Panc1 (cell line): ENCODE measurements at regions not wholly inside any gene's neighbourhood (a gene's known extent, or its start where the extent isn't known, plus 50 kb on each side); places are given as distances from the start of the nearest gene placed in this dataset.

Experiments used
- ATAC-seq: fragments of 200-7000 bp; cut with Tn5 transposase; 2 replicates; pipeline ENCODE4 v1.9.1; 2020; ENCODE audit warnings: mild to moderate bottlenecking, moderate library complexity
- BruUV-seq: library from RNA; stranded (reverse); fragments of 400-500 nt; replicated peaks from 2 replicates; lab custom pipeline; 2021; lab: Mats Ljungman, UMichigan
- CTCF ChIA-PET: fragments of 300-600 bp; sonication (Branson Sonifier 250); formaldehyde crosslinking; loops from one replicate; lab custom pipeline; 2022; ENCODE audit warnings: antibody characterized with exemption; lab: Charles Lee
- POLR2A ChIA-PET: fragments of 300-600 bp; sonication (Branson Sonifier 250); formaldehyde crosslinking; loops from one replicate; lab custom pipeline; 2022; ENCODE audit warnings: antibody characterized with exemption; lab: Charles Lee
- DNase-seq: peaks from one replicate; pipeline ENCODE4 v3.0.0-alpha.2; 2010; ENCODE audit warnings: low read depth, low spot score
- H3K27ac ChIP-seq: 2 replicates; pipeline ENCODE4 v1.5.1; 2011; ENCODE audit warnings: mild to moderate bottlenecking, low read length, inconsistent platforms
- H3K27me3 ChIP-seq: fragments of 200-500 bp; sonication (Bioruptor generic); 2 replicates; pipeline ENCODE4 v1.6.0; 2014; ENCODE audit warnings: low read length, inconsistent platforms; ENCODE audit not compliant: control insufficient read depth, insufficient read depth
- H3K36me3 ChIP-seq: fragments of 200-500 bp; sonication (Bioruptor generic); 2 replicates; pipeline ENCODE4 v1.5.1; 2014; ENCODE audit warnings: inconsistent platforms, mild to moderate bottlenecking, low read length, moderate library complexity; ENCODE audit not compliant: control insufficient read depth, insufficient read depth
- H3K4me1 ChIP-seq: 2 replicates; pipeline ENCODE4 v1.5.1; 2011; ENCODE audit warnings: inconsistent platforms, mild to moderate bottlenecking, low read length, moderate library complexity; ENCODE audit not compliant: control insufficient read depth, insufficient read depth
- H3K4me3 ChIP-seq, 2 experiments: 2 replicates each; pipeline ENCODE4 v1.5.1; 2011 to 2012; ENCODE audit warnings: low read depth in 2 of 2, low read length in 2 of 2, mild to moderate bottlenecking in 2 of 2, inconsistent platforms in 1 of 2, moderate library complexity in 1 of 2
- H3K9me3 ChIP-seq: fragments of 200-500 bp; sonication (Bioruptor generic); 2 replicates; pipeline ENCODE4 v1.5.1; 2014; ENCODE audit warnings: low read depth, mild to moderate bottlenecking, inconsistent platforms, low read length, moderate library complexity; ENCODE audit not compliant: control insufficient read depth, insufficient read depth
- POLR2AphosphoS5 ChIP-seq: IDR thresholded peaks from 2 replicates; pipeline ENCODE4 v1.6.1; 2012; ENCODE audit warnings: mild to moderate bottlenecking, low read depth, low read length, moderate library complexity
- SIN3A ChIP-seq: IDR thresholded peaks from 2 replicates; pipeline ENCODE4 v1.6.1; 2012; ENCODE audit warnings: low read depth, mild to moderate bottlenecking, low read length, moderate library complexity, borderline replicate concordance; ENCODE audit not compliant: insufficient read depth
- TCF7L2 ChIP-seq: IDR thresholded peaks from 2 replicates; pipeline ENCODE4 v1.6.1; 2011; ENCODE audit warnings: mild to moderate bottlenecking, low read depth, low read length, inconsistent platforms
- in situ Hi-C: cut with HindIII; loops from 2 replicates; pipeline ENCODE4 v1.10.0; 2016; ENCODE audit warnings: low sequenced_read_pairs, low pct_unique_long_range_greater_than_20kb
- intact Hi-C: fragments of 100-400 bp; cut with micrococcal nuclease; formaldehyde crosslinking; loops from one replicate; pipeline ENCODE4 v1.10.0; 2022; ENCODE audit not compliant: unreplicated experiment
- TF ChIP-seq, protein P1 (sequence below): fragments of 450-650 bp; IDR thresholded peaks from 2 replicates; pipeline ENCODE4 v1.5.1; 2017; ENCODE audit warnings: mild to moderate bottlenecking
- TF ChIP-seq, protein P2 (sequence below), 2 experiments: IDR thresholded peaks; 2 replicates each; pipeline ENCODE4 v1.6.1; 2011 to 2012; ENCODE audit warnings: low read depth in 2 of 2, control low read depth in 1 of 2, low read length in 1 of 2, mild to moderate bottlenecking in 1 of 2, moderate library complexity in 1 of 2; ENCODE audit not compliant: insufficient read depth in 1 of 2

DNA sequence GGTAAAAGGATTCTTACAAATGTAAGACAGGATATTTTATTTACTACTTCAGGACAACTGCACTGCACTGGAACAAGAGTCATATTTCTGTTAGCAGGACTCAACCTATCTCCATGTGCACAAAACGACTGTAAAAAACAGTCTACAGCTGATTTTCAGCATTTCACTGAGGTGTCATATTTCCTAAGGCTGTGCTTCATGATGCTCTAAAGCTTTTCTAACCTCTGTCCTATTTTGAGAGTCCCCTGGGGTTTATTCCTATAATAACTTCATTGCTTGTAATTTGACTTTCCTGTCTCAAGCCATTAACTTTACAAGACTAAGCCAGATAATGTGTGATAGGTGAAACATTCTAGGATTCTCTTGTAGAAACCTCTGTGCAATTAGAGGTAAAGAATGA, 472.3 kb downstream of the HINT1 start:
- POLR2A ChIA-PET, result no interaction called here
- Histone ChIP-seq H3K4me3 (no peak overlapping the region), H3K36me3 (no peaks in the 10 kb centered on the region), H3K9me3 (no peaks in the 10 kb centered on the region), H3K27ac (no peak overlapping the region), H3K27me3 (0 out of 2 replicates have a peak, but pooled peaks cover 2% of the 10 kb centered on the region), H3K4me1 (no peaks in the 10 kb centered on the region)
- intact Hi-C loops, result no loop called here
- ATAC-seq (no peak), DNase-seq (no peak)
- TF ChIP-seq POLR2AphosphoS5 (no peak), TCF7L2 (no peak)
- TF ChIP-seq, protein P1, sequence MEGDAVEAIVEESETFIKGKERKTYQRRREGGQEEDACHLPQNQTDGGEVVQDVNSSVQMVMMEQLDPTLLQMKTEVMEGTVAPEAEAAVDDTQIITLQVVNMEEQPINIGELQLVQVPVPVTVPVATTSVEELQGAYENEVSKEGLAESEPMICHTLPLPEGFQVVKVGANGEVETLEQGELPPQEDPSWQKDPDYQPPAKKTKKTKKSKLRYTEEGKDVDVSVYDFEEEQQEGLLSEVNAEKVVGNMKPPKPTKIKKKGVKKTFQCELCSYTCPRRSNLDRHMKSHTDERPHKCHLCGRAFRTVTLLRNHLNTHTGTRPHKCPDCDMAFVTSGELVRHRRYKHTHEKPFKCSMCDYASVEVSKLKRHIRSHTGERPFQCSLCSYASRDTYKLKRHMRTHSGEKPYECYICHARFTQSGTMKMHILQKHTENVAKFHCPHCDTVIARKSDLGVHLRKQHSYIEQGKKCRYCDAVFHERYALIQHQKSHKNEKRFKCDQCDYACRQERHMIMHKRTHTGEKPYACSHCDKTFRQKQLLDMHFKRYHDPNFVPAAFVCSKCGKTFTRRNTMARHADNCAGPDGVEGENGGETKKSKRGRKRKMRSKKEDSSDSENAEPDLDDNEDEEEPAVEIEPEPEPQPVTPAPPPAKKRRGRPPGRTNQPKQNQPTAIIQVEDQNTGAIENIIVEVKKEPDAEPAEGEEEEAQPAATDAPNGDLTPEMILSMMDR, result no peak
- TF ChIP-seq, protein P2, sequence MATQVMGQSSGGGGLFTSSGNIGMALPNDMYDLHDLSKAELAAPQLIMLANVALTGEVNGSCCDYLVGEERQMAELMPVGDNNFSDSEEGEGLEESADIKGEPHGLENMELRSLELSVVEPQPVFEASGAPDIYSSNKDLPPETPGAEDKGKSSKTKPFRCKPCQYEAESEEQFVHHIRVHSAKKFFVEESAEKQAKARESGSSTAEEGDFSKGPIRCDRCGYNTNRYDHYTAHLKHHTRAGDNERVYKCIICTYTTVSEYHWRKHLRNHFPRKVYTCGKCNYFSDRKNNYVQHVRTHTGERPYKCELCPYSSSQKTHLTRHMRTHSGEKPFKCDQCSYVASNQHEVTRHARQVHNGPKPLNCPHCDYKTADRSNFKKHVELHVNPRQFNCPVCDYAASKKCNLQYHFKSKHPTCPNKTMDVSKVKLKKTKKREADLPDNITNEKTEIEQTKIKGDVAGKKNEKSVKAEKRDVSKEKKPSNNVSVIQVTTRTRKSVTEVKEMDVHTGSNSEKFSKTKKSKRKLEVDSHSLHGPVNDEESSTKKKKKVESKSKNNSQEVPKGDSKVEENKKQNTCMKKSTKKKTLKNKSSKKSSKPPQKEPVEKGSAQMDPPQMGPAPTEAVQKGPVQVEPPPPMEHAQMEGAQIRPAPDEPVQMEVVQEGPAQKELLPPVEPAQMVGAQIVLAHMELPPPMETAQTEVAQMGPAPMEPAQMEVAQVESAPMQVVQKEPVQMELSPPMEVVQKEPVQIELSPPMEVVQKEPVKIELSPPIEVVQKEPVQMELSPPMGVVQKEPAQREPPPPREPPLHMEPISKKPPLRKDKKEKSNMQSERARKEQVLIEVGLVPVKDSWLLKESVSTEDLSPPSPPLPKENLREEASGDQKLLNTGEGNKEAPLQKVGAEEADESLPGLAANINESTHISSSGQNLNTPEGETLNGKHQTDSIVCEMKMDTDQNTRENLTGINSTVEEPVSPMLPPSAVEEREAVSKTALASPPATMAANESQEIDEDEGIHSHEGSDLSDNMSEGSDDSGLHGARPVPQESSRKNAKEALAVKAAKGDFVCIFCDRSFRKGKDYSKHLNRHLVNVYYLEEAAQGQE (IDR thresholded peaks at IDR 0.05; ENCODE audit: insufficient read depth in 1 of 2, low read depth in 2 of 2, low read length in 1 of 2), result no peak
- CTCF ChIA-PET, result no interaction called here
- in situ Hi-C loops, result no loop called here
- no TSS peak for BruUV-seq

DNA sequence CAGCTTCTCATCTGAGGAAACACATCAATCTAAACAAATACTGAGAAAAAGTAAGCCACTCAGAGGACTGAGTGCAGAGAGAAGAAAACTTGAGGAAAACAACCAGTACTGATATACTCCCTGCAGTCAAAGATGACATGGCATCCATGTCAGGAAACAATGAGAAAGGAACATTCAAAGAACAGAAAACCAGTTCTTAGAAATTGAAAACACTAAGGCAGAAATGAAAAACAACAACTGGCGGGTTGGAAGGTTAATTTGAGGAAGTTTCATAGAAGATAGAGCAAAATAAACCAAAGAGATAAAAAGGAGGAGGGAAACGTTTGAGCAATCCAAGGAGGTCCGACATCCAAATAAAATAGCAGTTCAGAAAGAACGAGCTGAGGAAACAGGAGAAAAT, 475.2 kb downstream of the HINT1 start:
- Histone ChIP-seq H3K27me3 (0 out of 2 replicates have a peak, but pooled peaks cover 2% of the 10 kb centered on the region), H3K9me3 (no peaks in the 10 kb centered on the region), H3K4me1 (no peaks in the 10 kb centered on the region), H3K27ac (no peak overlapping the region), H3K4me3 (no peak overlapping the region), H3K36me3 (no peaks in the 10 kb centered on the region)
- TF ChIP-seq, protein P2 (IDR thresholded peaks at IDR 0.05; ENCODE audit: insufficient read depth in 1 of 2, low read depth in 2 of 2, low read length in 1 of 2), result no peak
- TF ChIP-seq, protein P1, result no peak
- TF ChIP-seq POLR2AphosphoS5 (no peak), TCF7L2 (no peak), SIN3A (no peak)
- intact Hi-C loops, result no loop called here
- ChIA-PET POLR2A (no interaction called here), CTCF (no interaction called here)
- ATAC-seq (no peak), DNase-seq (no peak)
- no TSS peak for BruUV-seq
- in situ Hi-C loops, result no loop called here
